BLaER1 (cell line): ENCODE measurements at regions not wholly inside any gene's neighbourhood (a gene's known extent, or its start where the extent isn't known, plus 50 kb on each side); places are given as distances from the start of the nearest gene placed in this dataset.

Source experiments
- H3K27ac ChIP-seq: shearing (Covaris generic); formaldehyde crosslinking; 2 replicates; pipeline ENCODE4 v1.8.1; 2022
- H3K27me3 ChIP-seq: shearing (Covaris generic); formaldehyde crosslinking; 2 replicates; pipeline ENCODE4 v1.8.1; 2022
- H3K36me3 ChIP-seq: shearing (Covaris generic); formaldehyde crosslinking; 2 replicates; pipeline ENCODE4 v1.8.1; 2022
- H3K4me1 ChIP-seq: shearing (Covaris generic); formaldehyde crosslinking; 2 replicates; pipeline ENCODE4 v1.8.1; 2022
- H3K4me2 ChIP-seq: shearing (Covaris generic); formaldehyde crosslinking; 2 replicates; pipeline ENCODE4 v1.8.1; 2022
- H3K4me3 ChIP-seq: shearing (Covaris generic); formaldehyde crosslinking; 2 replicates; pipeline ENCODE4 v1.8.1; 2022
- H3K9ac ChIP-seq: shearing (Covaris generic); formaldehyde crosslinking; 2 replicates; pipeline ENCODE4 v1.8.1; 2022
- H3K9me3 ChIP-seq: shearing (Covaris generic); formaldehyde crosslinking; 2 replicates; pipeline ENCODE4 v1.8.1; 2022
- H4K20me1 ChIP-seq: shearing (Covaris generic); formaldehyde crosslinking; 2 replicates; pipeline ENCODE4 v1.8.1; 2022
- Cebpa-rat ChIP-seq: shearing (Covaris generic); IDR thresholded peaks from 2 replicates; pipeline ENCODE4 v1.8.1; 2022

DNA sequence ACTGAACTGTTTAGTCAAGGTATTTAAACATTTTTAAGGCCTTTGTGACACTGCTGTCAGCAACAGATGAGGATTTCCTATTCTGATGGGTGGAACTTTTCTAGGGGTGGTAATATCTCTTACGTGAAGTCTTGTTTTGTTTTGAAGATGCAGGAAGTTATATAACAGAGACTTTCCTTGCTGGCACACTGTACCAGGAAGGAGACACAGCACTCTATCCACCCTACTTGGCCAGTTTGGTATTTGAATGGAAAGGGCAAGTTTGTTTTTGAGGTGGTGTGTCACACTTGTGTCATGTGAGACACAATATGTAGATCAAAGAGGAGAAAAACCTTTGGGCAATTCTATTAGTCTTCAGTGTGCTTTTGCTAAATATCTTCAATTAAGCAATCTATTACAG, 51.6 kb upstream of the SRP54 start:
- Histone ChIP-seq H4K20me1 (no peaks in the 10 kb centered on the region), H3K9ac (no peak overlapping the region), H3K27me3 (no peaks in the 10 kb centered on the region), H3K9me3 (no peaks in the 10 kb centered on the region), H3K27ac (no peak overlapping the region), H3K4me3 (no peak overlapping the region), H3K4me1 (peaks cover 10% of the 10 kb centered on the region; the same call in 1 of the 2 replicates), H3K36me3 (no peaks in the 10 kb centered on the region), H3K4me2 (no peak overlapping the region)
- TF ChIP-seq Cebpa-rat: no peak

- Histone ChIP-seq H3K9ac (no peak overlapping the region), H3K36me3 (no peaks in the 10 kb centered on the region), H4K20me1 (no peaks in the 10 kb centered on the region), H3K27me3 (no peaks in the 10 kb centered on the region), H3K27ac (no peak overlapping the region), H3K4me1 (peaks cover 10% of the 10 kb centered on the region; the same call in 1 of the 2 replicates), H3K9me3 (no peaks in the 10 kb centered on the region), H3K4me3 (no peak overlapping the region), H3K4me2 (peak overlapping the region; percentile 30)
- no peak for TF ChIP-seq Cebpa-rat
These were observed 52.2 kb upstream of the SRP54 start for GRCh38 chr14:34930591-34931091.

DNA sequence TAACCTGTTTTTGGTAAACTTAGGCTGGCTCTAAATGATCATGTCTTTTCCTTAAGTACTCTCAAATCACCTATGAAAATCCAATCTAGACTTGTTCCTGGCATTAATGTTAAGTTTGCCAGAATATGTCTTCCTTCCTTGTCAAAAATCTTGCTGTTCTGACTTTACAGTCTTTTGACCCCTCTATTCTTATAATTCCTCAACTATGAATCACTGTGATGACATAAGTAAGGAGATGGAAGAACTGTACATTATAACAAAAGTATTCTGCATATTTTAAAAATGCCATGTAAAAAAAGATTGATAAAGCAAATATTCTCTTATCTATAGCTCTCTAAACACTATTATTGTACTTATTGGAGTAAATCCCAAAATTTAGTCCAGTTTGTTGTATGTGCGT, 51.4 kb upstream of the BAZ1A start:
- no peaks in the 10 kb centered on the region for H4K20me1 ChIP-seq
- no peak overlapping the region for H3K9ac ChIP-seq
- H3K9me3 ChIP-seq: no peaks in the 10 kb centered on the region
- no peak overlapping the region for H3K27ac ChIP-seq
- H3K4me3 ChIP-seq: no peak overlapping the region
- peaks cover 10% of the 10 kb centered on the region; the same call in 1 of the 2 replicates for H3K4me1 ChIP-seq
- TF ChIP-seq Cebpa-rat: no peak
- no peak overlapping the region for H3K4me2 ChIP-seq
- H3K36me3 ChIP-seq: no peaks in the 10 kb centered on the region
- no peaks in the 10 kb centered on the region for H3K27me3 ChIP-seq
